CD4-positive, alpha-beta T cell treated with Interleukin-4 for 4 hours (primary cell): ENCODE measurements at regions not wholly inside any gene's neighbourhood (a gene's known extent, or its start where the extent isn't known, plus 50 kb on each side); places are given as distances from the start of the nearest gene placed in this dataset.
"Not testable (repeated sequence)": the region's sequence is repeated elsewhere in the genome, so short reads cannot be mapped to it uniquely, and the experiment has no call there.

Experiments
- DNase-seq: peaks from one replicate; pipeline ENCODE4 v3.0.0-alpha.2; 2020

GRCh38 chr4:26048950-26049349 is 134.9 kb downstream of the SMIM20 start:
- DNase-seq = no peak

GRCh38 chr4:26049447-26049846 is 135.4 kb downstream of the SMIM20 start:
- DNase-seq = no peak

GRCh38 chr4:26050212-26050643 is 136.2 kb downstream of the SMIM20 start:
- DNase-seq = peak; percentile 9

GRCh38 chr4:26050671-26051070 is 136.7 kb downstream of the SMIM20 start:
- DNase-seq = no peak

- DNase-seq = no peak
Measured at GRCh38 chr4:26051240-26051639, 137.2 kb downstream of the SMIM20 start.

GRCh38 chr4:26052663-26053541 is 138.9 kb downstream of the SMIM20 start:
- DNase-seq = no peak

- no peak for DNase-seq
Measured at GRCh38 chr4:26053761-26054160, 139.7 kb downstream of the SMIM20 start.

GRCh38 chr4:26055855-26056254 is 141.8 kb downstream of the SMIM20 start:
- no peak for DNase-seq

GRCh38 chr4:26056406-26056805 is 142.4 kb downstream of the SMIM20 start:
- no peak for DNase-seq

GRCh38 chr4:26057839-26058238 is 143.8 kb downstream of the SMIM20 start:
- DNase-seq = not testable (repeated sequence)

- DNase-seq = no peak
Measured at GRCh38 chr4:26058537-26058936, 144.5 kb downstream of the SMIM20 start.

GRCh38 chr4:26059391-26060154 is 145.6 kb downstream of the SMIM20 start:
- no peak for DNase-seq

- DNase-seq = no peak
Measured at GRCh38 chr4:26060286-26060685, 146.3 kb downstream of the SMIM20 start.

GRCh38 chr4:26061248-26061986 is 147.4 kb downstream of the SMIM20 start:
- peak; percentile 38 for DNase-seq

- no peak for DNase-seq
Measured at GRCh38 chr4:26062215-26062614, 148.2 kb downstream of the SMIM20 start.

GRCh38 chr4:26064009-26064408 is 150.0 kb downstream of the SMIM20 start:
- not testable (repeated sequence) for DNase-seq

GRCh38 chr4:26065833-26066232 is 151.8 kb downstream of the SMIM20 start:
- DNase-seq = no peak

- DNase-seq = no peak
Measured at GRCh38 chr4:26067035-26067434, 153.0 kb downstream of the SMIM20 start.

GRCh38 chr4:26069218-26069617 is 155.2 kb downstream of the SMIM20 start:
- DNase-seq = peak; percentile 26

- DNase-seq = no peak
Measured at GRCh38 chr4:26071688-26072087, 157.7 kb downstream of the SMIM20 start.

GRCh38 chr4:26073886-26074560 is 160.0 kb downstream of the SMIM20 start:
- peak; percentile 43 for DNase-seq

GRCh38 chr4:26074712-26075430 is 160.9 kb downstream of the SMIM20 start:
- peak; percentile 81 for DNase-seq
